CD8-positive, alpha-beta memory T cell (primary cell): ENCODE measurements at regions not wholly inside any gene's neighbourhood (a gene's known extent, or its start where the extent isn't known, plus 50 kb on each side); places are given as distances from the start of the nearest gene placed in this dataset.

Experiments
- CTCF ChIA-PET: fragments of 350-600 bp; sonication (Branson Sonifier 250); formaldehyde crosslinking; loops from one replicate; lab custom pipeline; 2021; ENCODE audit warnings: antibody characterized with exemption; lab: Charles Lee
- POLR2A ChIA-PET: fragments of 350-600 bp; sonication (Branson Sonifier 250); formaldehyde crosslinking; loops from one replicate; lab custom pipeline; 2021; ENCODE audit warnings: antibody characterized with exemption; lab: Charles Lee
- DNase-seq, 5 donors: peaks; one replicate each; pipeline versions ENCODE4 v3.0.0 to v3.0.0-alpha.2; 2020 to 2022; ENCODE audit warnings: mixed read lengths in 1 of 5
- H3K27ac ChIP-seq: one replicate; pipeline ENCODE4 v1.7.0; 2013; ENCODE audit warnings: low read depth, mild to moderate bottlenecking, low read length, moderate library complexity
- H3K27me3 ChIP-seq: 2 replicates; pipeline ENCODE4 v1.7.0; 2013; ENCODE audit warnings: low read length, mild to moderate bottlenecking; ENCODE audit not compliant: insufficient read depth, poor library complexity, severe bottlenecking
- H3K36me3 ChIP-seq: 2 replicates; pipeline ENCODE4 v1.7.0; 2013; ENCODE audit warnings: mild to moderate bottlenecking, low read length, moderate library complexity; ENCODE audit not compliant: insufficient read depth
- H3K4me1 ChIP-seq: 2 replicates; pipeline ENCODE4 v1.7.0; 2013; ENCODE audit warnings: mild to moderate bottlenecking, low read length, moderate library complexity; ENCODE audit not compliant: insufficient read depth
- H3K4me3 ChIP-seq: 2 replicates; pipeline ENCODE4 v1.7.0; 2013; ENCODE audit warnings: mild to moderate bottlenecking, low read length
- H3K9me3 ChIP-seq: 2 replicates; pipeline ENCODE4 v1.7.0; 2013; ENCODE audit warnings: mild to moderate bottlenecking, low read length
- H3K27ac Mint-ChIP-seq, 8 donors: one replicate each; pipeline ENCODE4 v1.8.0; 2020 to 2021; ENCODE audit warnings: mixed read lengths in 8 of 8, mild to moderate bottlenecking in 6 of 8, inconsistent platforms in 3 of 8, moderate library complexity in 3 of 8
- H3K27me3 Mint-ChIP-seq, 2 donors: one replicate each; pipeline ENCODE4 v1.8.0; 2020 to 2021; ENCODE audit warnings: mixed read lengths in 2 of 2, mild to moderate bottlenecking in 1 of 2, moderate library complexity in 1 of 2
- H3K36me3 Mint-ChIP-seq, 3 donors: one replicate each; pipeline ENCODE4 v1.8.0; 2020 to 2021; ENCODE audit warnings: mixed read lengths in 3 of 3, inconsistent platforms in 1 of 3, mild to moderate bottlenecking in 1 of 3
- H3K4me1 Mint-ChIP-seq, 3 donors: one replicate each; pipeline ENCODE4 v1.8.0; 2020 to 2021; ENCODE audit warnings: mixed read lengths in 3 of 3, inconsistent platforms in 1 of 3, mild to moderate bottlenecking in 1 of 3
- H3K4me3 Mint-ChIP-seq, 7 donors: one replicate each; pipeline ENCODE4 v1.8.0; 2020 to 2021; ENCODE audit warnings: mixed read lengths in 7 of 7, mild to moderate bottlenecking in 6 of 7, moderate library complexity in 4 of 7, inconsistent platforms in 2 of 7
- H3K9me3 Mint-ChIP-seq, 5 donors: one replicate each; pipeline ENCODE4 v1.8.0; 2020 to 2022; ENCODE audit warnings: mixed read lengths in 5 of 5, mild to moderate bottlenecking in 3 of 5, moderate library complexity in 2 of 5, inconsistent platforms in 1 of 5

GRCh38 chr4:17315459-17315858 lies 196.4 kb downstream of the QDPR start:
- Mint-ChIP-seq H3K4me3 (no peak overlapping the region), H3K4me1 (no peaks in the 10 kb centered on the region), H3K36me3 (no peaks in the 10 kb centered on the region), H3K9me3 (peaks cover 0 to 3% (median 0%) of the 10 kb centered on the region in 5 donors), H3K27ac (no peak overlapping the region), H3K27me3 (peaks cover 5 to 19% of the 10 kb centered on the region in 2 donors)
- DNase-seq: no peak
- no peaks in the 10 kb centered on the region for H3K27me3 ChIP-seq
- H3K27ac ChIP-seq: no peak overlapping the region
- H3K4me1 ChIP-seq: no peaks in the 10 kb centered on the region
- H3K9me3 ChIP-seq: no peaks in the 10 kb centered on the region
- no peaks in the 10 kb centered on the region for H3K36me3 ChIP-seq
- ChIA-PET CTCF (interaction anchor here (1.6 kb wide), 1 partner anchor 9 kb away, joined by 4 read pairs; no protein-coding TSS in a partner anchor), POLR2A (no interaction called here)
- no peak overlapping the region for H3K4me3 ChIP-seq

- CTCF ChIA-PET: no interaction called here
- H3K27me3 ChIP-seq: no peaks in the 10 kb centered on the region
- peaks cover 0 to 6% (median 0%) of the 10 kb centered on the region in 3 donors for H3K4me1 Mint-ChIP-seq
- peaks cover 3 to 19% of the 10 kb centered on the region in 2 donors for H3K27me3 Mint-ChIP-seq
- no peak overlapping the region for H3K4me3 Mint-ChIP-seq
- POLR2A ChIA-PET: no interaction called here
- no peak overlapping the region for H3K4me3 ChIP-seq
- no peak for DNase-seq
- no peak overlapping the region for H3K27ac Mint-ChIP-seq
- H3K4me1 ChIP-seq: no peaks in the 10 kb centered on the region
- H3K27ac ChIP-seq: no peak overlapping the region
- H3K9me3 ChIP-seq: no peaks in the 10 kb centered on the region
- no peaks in the 10 kb centered on the region for H3K36me3 ChIP-seq
- no peaks in the 10 kb centered on the region for H3K9me3 Mint-ChIP-seq
- H3K36me3 Mint-ChIP-seq: no peaks in the 10 kb centered on the region
These were observed 198.7 kb downstream of the QDPR start for GRCh38 chr4:17313194-17313593.

GRCh38 chr4:17310269-17310652 lies 201.6 kb downstream of the QDPR start:
- Mint-ChIP-seq H3K36me3 (no peaks in the 10 kb centered on the region), H3K9me3 (no peaks in the 10 kb centered on the region), H3K27ac (no peak overlapping the region), H3K27me3 (peaks cover 2 to 6% of the 10 kb centered on the region in 2 donors), H3K4me3 (no peak overlapping the region), H3K4me1 (peaks cover 0 to 6% (median 0%) of the 10 kb centered on the region in 3 donors)
- POLR2A ChIA-PET: no interaction called here
- Histone ChIP-seq H3K9me3 (no peaks in the 10 kb centered on the region), H3K36me3 (no peaks in the 10 kb centered on the region), H3K27me3 (no peaks in the 10 kb centered on the region), H3K4me3 (no peak overlapping the region), H3K27ac (no peak overlapping the region), H3K4me1 (no peaks in the 10 kb centered on the region)
- CTCF ChIA-PET: no interaction called here
- DNase-seq: no peak

GRCh38 chr4:17309567-17310268 lies 202.2 kb downstream of the QDPR start:
- ChIA-PET POLR2A (no interaction called here), CTCF (no interaction called here)
- Histone ChIP-seq H3K27me3 (no peaks in the 10 kb centered on the region), H3K9me3 (no peaks in the 10 kb centered on the region), H3K4me1 (no peaks in the 10 kb centered on the region), H3K4me3 (no peak overlapping the region), H3K27ac (no peak overlapping the region), H3K36me3 (no peaks in the 10 kb centered on the region)
- H3K27ac Mint-ChIP-seq: no peak overlapping the region
- H3K9me3 Mint-ChIP-seq: no peaks in the 10 kb centered on the region
- peaks cover 0 to 6% (median 0%) of the 10 kb centered on the region in 3 donors for H3K4me1 Mint-ChIP-seq
- H3K27me3 Mint-ChIP-seq: peaks cover 2 to 3% of the 10 kb centered on the region in 2 donors
- DNase-seq: no peak
- no peaks in the 10 kb centered on the region for H3K36me3 Mint-ChIP-seq
- H3K4me3 Mint-ChIP-seq: no peak overlapping the region

GRCh38 chr4:17301869-17302268 lies 210.0 kb downstream of the QDPR start:
- POLR2A ChIA-PET: no interaction called here
- H3K27ac Mint-ChIP-seq: no peak overlapping the region
- H3K36me3 Mint-ChIP-seq: no peaks in the 10 kb centered on the region
- H3K9me3 Mint-ChIP-seq: peaks cover 0 to 6% (median 0%) of the 10 kb centered on the region in 5 donors
- Histone ChIP-seq H3K27me3 (no peaks in the 10 kb centered on the region), H3K9me3 (no peaks in the 10 kb centered on the region), H3K27ac (no peak overlapping the region), H3K36me3 (no peaks in the 10 kb centered on the region), H3K4me1 (no peaks in the 10 kb centered on the region), H3K4me3 (no peak overlapping the region)
- CTCF ChIA-PET: no interaction called here
- peaks cover 15 to 24% of the 10 kb centered on the region in 2 donors for H3K27me3 Mint-ChIP-seq
- no peaks in the 10 kb centered on the region for H3K4me1 Mint-ChIP-seq
- no peak overlapping the region for H3K4me3 Mint-ChIP-seq
- DNase-seq: no peak

GRCh38 chr4:17301266-17301665 lies 210.6 kb downstream of the QDPR start:
- Mint-ChIP-seq H3K27ac (no peak overlapping the region), H3K27me3 (peaks cover 13 to 26% of the 10 kb centered on the region in 2 donors), H3K4me1 (no peaks in the 10 kb centered on the region), H3K4me3 (no peak overlapping the region), H3K9me3 (peaks cover 0 to 6% (median 0%) of the 10 kb centered on the region in 5 donors), H3K36me3 (no peaks in the 10 kb centered on the region)
- CTCF ChIA-PET: no interaction called here
- no peak for DNase-seq
- H3K4me1 ChIP-seq: no peaks in the 10 kb centered on the region
- no peaks in the 10 kb centered on the region for H3K9me3 ChIP-seq
- POLR2A ChIA-PET: no interaction called here
- H3K4me3 ChIP-seq: no peak overlapping the region
- no peaks in the 10 kb centered on the region for H3K27me3 ChIP-seq
- H3K27ac ChIP-seq: no peak overlapping the region
- no peaks in the 10 kb centered on the region for H3K36me3 ChIP-seq

- Mint-ChIP-seq H3K27ac (no peak overlapping the region), H3K9me3 (peaks cover 0 to 3% (median 0%) of the 10 kb centered on the region in 5 donors), H3K27me3 (peaks cover 10 to 35% of the 10 kb centered on the region in 2 donors), H3K4me1 (no peaks in the 10 kb centered on the region), H3K4me3 (no peak overlapping the region), H3K36me3 (no peaks in the 10 kb centered on the region)
- POLR2A ChIA-PET: no interaction called here
- Histone ChIP-seq H3K4me1 (no peaks in the 10 kb centered on the region), H3K9me3 (no peaks in the 10 kb centered on the region), H3K27ac (no peak overlapping the region), H3K27me3 (no peaks in the 10 kb centered on the region), H3K4me3 (no peak overlapping the region), H3K36me3 (no peaks in the 10 kb centered on the region)
- CTCF ChIA-PET: no interaction called here
- no peak for DNase-seq
These were observed 214.7 kb downstream of the QDPR start for GRCh38 chr4:17296921-17297890.

GRCh38 chr4:17293901-17294300 lies 218.0 kb downstream of the QDPR start:
- Histone ChIP-seq H3K27ac (no peak overlapping the region), H3K4me1 (no peaks in the 10 kb centered on the region), H3K36me3 (no peaks in the 10 kb centered on the region), H3K27me3 (no peaks in the 10 kb centered on the region), H3K4me3 (no peak overlapping the region), H3K9me3 (no peaks in the 10 kb centered on the region)
- Mint-ChIP-seq H3K36me3 (no peaks in the 10 kb centered on the region), H3K4me3 (no peak overlapping the region), H3K27ac (no peak overlapping the region), H3K4me1 (no peaks in the 10 kb centered on the region), H3K9me3 (no peaks in the 10 kb centered on the region), H3K27me3 (peaks cover under 1 to 24% of the 10 kb centered on the region in 2 donors)
- POLR2A ChIA-PET: no interaction called here
- no peak for DNase-seq
- CTCF ChIA-PET: no interaction called here
